ENCODE measurements at regions not wholly inside any gene's neighbourhood (a gene's known extent, or its start where the extent isn't known, plus 50 kb on each side); places are given as distances from the start of the nearest gene placed in this dataset.
A peak's percentile ranks its signal among the peaks of the same experiment; 100 is the strongest.

DNA sequence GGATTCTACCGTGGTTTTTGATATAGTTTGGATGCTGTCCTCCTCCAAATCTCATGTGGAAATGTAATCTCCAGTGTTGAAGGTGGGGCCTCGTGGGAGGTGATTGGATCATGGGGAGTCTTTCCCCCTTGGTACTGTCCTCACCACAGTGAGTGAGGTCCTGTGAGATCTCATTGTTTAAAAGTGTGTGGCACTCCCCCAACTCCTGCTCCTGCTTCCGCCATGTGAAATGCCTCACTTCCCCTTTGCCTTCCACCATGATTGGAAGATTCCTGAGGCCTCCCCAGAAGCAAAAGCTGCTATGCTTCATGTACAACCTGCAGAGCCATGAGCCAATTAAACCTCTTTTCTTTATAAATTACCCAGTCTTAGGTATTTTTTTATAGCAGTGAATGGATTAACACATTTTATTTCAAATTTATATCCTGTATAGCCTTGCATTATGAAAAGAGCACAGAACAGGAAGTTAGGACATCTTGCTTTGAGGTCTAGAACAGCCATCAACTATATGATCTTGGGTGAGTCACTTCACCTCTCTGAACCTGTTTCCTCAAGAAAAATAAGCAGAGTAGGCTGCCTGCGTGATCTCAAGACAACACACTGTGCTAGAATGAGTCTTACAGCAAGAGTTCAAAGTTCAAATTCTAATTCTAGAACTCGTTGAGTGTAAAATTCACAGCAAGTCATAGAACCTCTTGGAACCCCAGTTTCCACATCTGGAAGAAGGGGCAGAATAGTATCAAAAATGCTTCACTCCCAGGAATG, 160.9 kb upstream of the EEA1 start:
- TF ChIP-seq POLR2A (IDR thresholded peaks at IDR 0.05; ENCODE audit: low read depth, low read length) (no peak), NFE2L2 (IDR thresholded peaks at IDR 0.05; ENCODE audit: low read depth, low read length) (no peak), CEBPB (IDR thresholded peaks at IDR 0.05; ENCODE audit: low read depth, low read length) (peak; percentile 85)
- TF ChIP-seq, protein P1, sequence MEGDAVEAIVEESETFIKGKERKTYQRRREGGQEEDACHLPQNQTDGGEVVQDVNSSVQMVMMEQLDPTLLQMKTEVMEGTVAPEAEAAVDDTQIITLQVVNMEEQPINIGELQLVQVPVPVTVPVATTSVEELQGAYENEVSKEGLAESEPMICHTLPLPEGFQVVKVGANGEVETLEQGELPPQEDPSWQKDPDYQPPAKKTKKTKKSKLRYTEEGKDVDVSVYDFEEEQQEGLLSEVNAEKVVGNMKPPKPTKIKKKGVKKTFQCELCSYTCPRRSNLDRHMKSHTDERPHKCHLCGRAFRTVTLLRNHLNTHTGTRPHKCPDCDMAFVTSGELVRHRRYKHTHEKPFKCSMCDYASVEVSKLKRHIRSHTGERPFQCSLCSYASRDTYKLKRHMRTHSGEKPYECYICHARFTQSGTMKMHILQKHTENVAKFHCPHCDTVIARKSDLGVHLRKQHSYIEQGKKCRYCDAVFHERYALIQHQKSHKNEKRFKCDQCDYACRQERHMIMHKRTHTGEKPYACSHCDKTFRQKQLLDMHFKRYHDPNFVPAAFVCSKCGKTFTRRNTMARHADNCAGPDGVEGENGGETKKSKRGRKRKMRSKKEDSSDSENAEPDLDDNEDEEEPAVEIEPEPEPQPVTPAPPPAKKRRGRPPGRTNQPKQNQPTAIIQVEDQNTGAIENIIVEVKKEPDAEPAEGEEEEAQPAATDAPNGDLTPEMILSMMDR (conservative IDR thresholded peaks at IDR 0.05; ENCODE audit: low read depth, low read length) = no peak

All from IMR-90 (cell line).